MM.1S (cell line): ENCODE measurements at regions not wholly inside any gene's neighbourhood (a gene's known extent, or its start where the extent isn't known, plus 50 kb on each side); places are given as distances from the start of the nearest gene placed in this dataset.

Experiments used
- DNase-seq: peaks from one replicate; pipeline ENCODE4 v3.0.0-alpha.2; 2015
- H2AFZ ChIP-seq: fragments of 300-600 bp; sonication (generic); 2 replicates; pipeline ENCODE4 v1.6.0; 2016; ENCODE audit warnings: antibody characterized with exemption, low read length
- H3F3A ChIP-seq: fragments of 300-600 bp; sonication (generic); 2 replicates; pipeline ENCODE4 v1.6.1; 2016; ENCODE audit warnings: mild to moderate bottlenecking, antibody characterized with exemption, low read length, moderate library complexity, mixed read lengths; ENCODE audit not compliant: insufficient read depth
- H3K27ac ChIP-seq: fragments of 300-600 bp; sonication (generic); 2 replicates; pipeline ENCODE4 v1.5.1; 2016; ENCODE audit warnings: mild to moderate bottlenecking, low read length
- H3K27me3 ChIP-seq: fragments of 300-600 bp; sonication (generic); replicated peaks from 2 replicates; pipeline ENCODE4 v1.6.0; 2016; ENCODE audit warnings: low read length; ENCODE audit not compliant: insufficient read depth
- H3K36me3 ChIP-seq: fragments of 300-600 bp; sonication (generic); replicated peaks from 2 replicates; pipeline ENCODE4 v1.6.1; 2016; ENCODE audit warnings: mild to moderate bottlenecking, low read length, mixed read lengths; ENCODE audit not compliant: insufficient read depth
- H3K4me1 ChIP-seq: fragments of 300-600 bp; sonication (generic); 2 replicates; pipeline ENCODE4 v1.6.1; 2016; ENCODE audit warnings: low read length, mixed read lengths
- H3K4me2 ChIP-seq: fragments of 300-600 bp; sonication (generic); 2 replicates; pipeline ENCODE4 v1.6.0; 2016; ENCODE audit warnings: low read depth, low read length
- H3K4me3 ChIP-seq: fragments of 300-600 bp; sonication (generic); 2 replicates; pipeline ENCODE4 v1.5.1; 2016; ENCODE audit warnings: low read length, mixed read lengths
- H3K79me2 ChIP-seq: fragments of 300-600 bp; sonication (generic); 2 replicates; pipeline ENCODE4 v1.6.1; 2016; ENCODE audit warnings: mixed run types, low read length, mixed read lengths
- H3K9ac ChIP-seq: fragments of 300-600 bp; sonication (generic); 2 replicates; pipeline ENCODE4 v1.6.1; 2016; ENCODE audit warnings: low read length, mixed read lengths
- H3K9me2 ChIP-seq: fragments of 300-600 bp; sonication (generic); replicated peaks from 2 replicates; pipeline ENCODE4 v1.6.1; 2016; ENCODE audit warnings: mild to moderate bottlenecking, low read length, mixed read lengths; ENCODE audit not compliant: insufficient read depth
- H3K9me3 ChIP-seq: fragments of 300-600 bp; sonication (generic); replicated peaks from 2 replicates; pipeline ENCODE4 v1.6.1; 2016; ENCODE audit warnings: mild to moderate bottlenecking, low read length, mixed read lengths; ENCODE audit not compliant: insufficient read depth
- H4K20me1 ChIP-seq: fragments of 300-600 bp; sonication (generic); 2 replicates; pipeline ENCODE4 v1.6.1; 2016; ENCODE audit warnings: mild to moderate bottlenecking, low read length, moderate library complexity, mixed read lengths; ENCODE audit not compliant: insufficient read depth
- EZH2 ChIP-seq: fragments of 300-600 bp; sonication (generic); optimal IDR thresholded peaks from 2 replicates; pipeline ENCODE3; 2017; ENCODE audit warnings: low read depth, mild to moderate bottlenecking, antibody characterized with exemption, low read length, mixed read lengths
- EZH2phosphoT487 ChIP-seq: fragments of 300-600 bp; sonication (generic); IDR thresholded peaks from 2 replicates; pipeline ENCODE4 v1.6.1; 2018; ENCODE audit warnings: antibody characterized with exemption, low read length
- TF ChIP-seq, protein P1 (sequence below): fragments of 300-600 bp; sonication (generic); IDR thresholded peaks from 2 replicates; pipeline ENCODE4 v1.5.1; 2016; ENCODE audit warnings: antibody characterized with exemption, low read length, mixed read lengths

DNA sequence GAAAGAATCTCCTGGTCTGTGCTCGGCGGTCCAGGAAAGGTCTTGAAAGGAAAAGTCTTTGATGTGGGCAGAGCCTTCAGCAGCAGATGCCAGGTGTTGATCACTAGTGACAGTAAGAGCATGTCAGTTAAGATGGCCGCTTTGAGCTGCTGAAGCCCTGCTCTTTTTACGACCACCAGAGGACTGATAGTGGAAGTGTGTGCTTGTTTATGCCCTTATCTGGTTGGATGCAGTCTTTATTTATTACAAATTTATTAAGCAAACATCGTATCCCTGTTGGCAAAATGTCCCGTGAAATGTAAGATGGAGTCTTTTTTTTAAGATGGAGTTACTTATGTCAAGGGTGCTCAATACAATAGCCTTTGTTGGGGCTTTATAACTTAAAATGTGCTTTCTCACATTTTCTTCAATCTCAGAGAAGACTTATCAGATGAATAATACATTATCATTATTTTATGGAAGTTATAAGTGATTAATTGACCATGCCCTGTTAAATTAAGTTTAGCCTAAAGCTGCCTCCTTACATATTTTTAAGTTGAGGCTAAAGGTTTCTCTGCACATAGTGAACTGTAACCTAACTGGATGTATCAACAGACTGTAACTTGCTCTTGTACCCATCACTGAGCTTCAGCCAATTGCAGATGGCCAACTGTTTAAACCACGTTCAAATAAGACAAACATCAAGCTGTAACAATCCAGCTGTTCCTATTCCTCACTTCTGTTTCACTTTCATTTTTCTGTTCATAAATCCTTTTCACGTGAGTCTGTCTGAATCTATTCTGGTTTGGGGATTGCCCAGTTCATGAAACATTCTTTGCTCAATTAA lies 97.4 kb upstream of the PIK3CG start:
- H3K9me3 ChIP-seq: no peaks in the 10 kb centered on the region
- no peaks in the 10 kb centered on the region for H3K27me3 ChIP-seq
- H3K9ac ChIP-seq: peak overlapping the region; percentile 46
- H3K27ac ChIP-seq: peak overlapping the region; percentile 79
- peak; percentile 93 for DNase-seq
- peaks cover 24% of the 10 kb centered on the region for H3K4me1 ChIP-seq
- H3K79me2 ChIP-seq: no peaks in the 10 kb centered on the region
- peak overlapping the region; percentile 15 for H2AFZ ChIP-seq
- H4K20me1 ChIP-seq: no peaks in the 10 kb centered on the region
- TF ChIP-seq, protein P1, sequence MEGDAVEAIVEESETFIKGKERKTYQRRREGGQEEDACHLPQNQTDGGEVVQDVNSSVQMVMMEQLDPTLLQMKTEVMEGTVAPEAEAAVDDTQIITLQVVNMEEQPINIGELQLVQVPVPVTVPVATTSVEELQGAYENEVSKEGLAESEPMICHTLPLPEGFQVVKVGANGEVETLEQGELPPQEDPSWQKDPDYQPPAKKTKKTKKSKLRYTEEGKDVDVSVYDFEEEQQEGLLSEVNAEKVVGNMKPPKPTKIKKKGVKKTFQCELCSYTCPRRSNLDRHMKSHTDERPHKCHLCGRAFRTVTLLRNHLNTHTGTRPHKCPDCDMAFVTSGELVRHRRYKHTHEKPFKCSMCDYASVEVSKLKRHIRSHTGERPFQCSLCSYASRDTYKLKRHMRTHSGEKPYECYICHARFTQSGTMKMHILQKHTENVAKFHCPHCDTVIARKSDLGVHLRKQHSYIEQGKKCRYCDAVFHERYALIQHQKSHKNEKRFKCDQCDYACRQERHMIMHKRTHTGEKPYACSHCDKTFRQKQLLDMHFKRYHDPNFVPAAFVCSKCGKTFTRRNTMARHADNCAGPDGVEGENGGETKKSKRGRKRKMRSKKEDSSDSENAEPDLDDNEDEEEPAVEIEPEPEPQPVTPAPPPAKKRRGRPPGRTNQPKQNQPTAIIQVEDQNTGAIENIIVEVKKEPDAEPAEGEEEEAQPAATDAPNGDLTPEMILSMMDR: no peak
- TF ChIP-seq EZH2 (no peak), EZH2phosphoT487 (no peak)
- peak overlapping the region; percentile 47 for H3K4me3 ChIP-seq
- no peaks in the 10 kb centered on the region for H3K9me2 ChIP-seq
- peaks cover 19% of the 10 kb centered on the region for H3F3A ChIP-seq
- peak overlapping the region; percentile 52 for H3K4me2 ChIP-seq
- no peaks in the 10 kb centered on the region for H3K36me3 ChIP-seq

- Histone ChIP-seq H3K27me3 (no peaks in the 10 kb centered on the region), H3K4me1 (peaks cover 24% of the 10 kb centered on the region), H3K9me3 (no peaks in the 10 kb centered on the region), H3K27ac (peak overlapping the region; percentile 79), H3K9ac (peak overlapping the region; percentile 46), H3K36me3 (no peaks in the 10 kb centered on the region), H3K4me2 (peak overlapping the region; percentile 52), H3F3A (peaks cover 19% of the 10 kb centered on the region), H2AFZ (peak overlapping the region; percentile 15), H3K79me2 (no peaks in the 10 kb centered on the region), H4K20me1 (no peaks in the 10 kb centered on the region), H3K4me3 (peak overlapping the region; percentile 47), H3K9me2 (no peaks in the 10 kb centered on the region)
- no peak for TF ChIP-seq EZH2
- TF ChIP-seq, protein P1: peak; percentile 29; the same call in 1 of the 2 replicates
- DNase-seq: peak; percentile 85
These were observed 96.7 kb upstream of the PIK3CG start for GRCh38 chr7:106768324-106768751.

GRCh38 chr7:106770191-106770590 lies 94.9 kb upstream of the PIK3CG start:
- no peak overlapping the region for H3K27ac ChIP-seq
- H3K36me3 ChIP-seq: no peaks in the 10 kb centered on the region
- no peak for DNase-seq
- no peaks in the 10 kb centered on the region for H3K9me3 ChIP-seq
- H3K4me2 ChIP-seq: no peak overlapping the region
- no peaks in the 10 kb centered on the region for H3K9me2 ChIP-seq
- H3K27me3 ChIP-seq: no peaks in the 10 kb centered on the region
- H3K9ac ChIP-seq: no peak overlapping the region
- peaks cover 24% of the 10 kb centered on the region for H3K4me1 ChIP-seq
- TF ChIP-seq EZH2phosphoT487 (no peak), EZH2 (no peak)
- TF ChIP-seq, protein P1: no peak
- H3K4me3 ChIP-seq: no peak overlapping the region
- no peaks in the 10 kb centered on the region for H3K79me2 ChIP-seq
- peaks cover 19% of the 10 kb centered on the region for H3F3A ChIP-seq
- H4K20me1 ChIP-seq: no peaks in the 10 kb centered on the region
- no peak overlapping the region for H2AFZ ChIP-seq
